GM12874 (cell line): ENCODE measurements at regions not wholly inside any gene's neighbourhood (a gene's known extent, or its start where the extent isn't known, plus 50 kb on each side); places are given as distances from the start of the nearest gene placed in this dataset.

ENCODE experiments used
- TF ChIP-seq, protein P1 (sequence below): IDR thresholded peaks from 2 replicates; pipeline ENCODE4 v1.5.1; 2011; ENCODE audit warnings: low read depth, mild to moderate bottlenecking, control low read depth, low read length, moderate library complexity; ENCODE audit not compliant: insufficient read depth

GRCh38 chr10:28211759-28212158 lies 91.1 kb downstream of the MPP7 start:
- TF ChIP-seq, protein P1, sequence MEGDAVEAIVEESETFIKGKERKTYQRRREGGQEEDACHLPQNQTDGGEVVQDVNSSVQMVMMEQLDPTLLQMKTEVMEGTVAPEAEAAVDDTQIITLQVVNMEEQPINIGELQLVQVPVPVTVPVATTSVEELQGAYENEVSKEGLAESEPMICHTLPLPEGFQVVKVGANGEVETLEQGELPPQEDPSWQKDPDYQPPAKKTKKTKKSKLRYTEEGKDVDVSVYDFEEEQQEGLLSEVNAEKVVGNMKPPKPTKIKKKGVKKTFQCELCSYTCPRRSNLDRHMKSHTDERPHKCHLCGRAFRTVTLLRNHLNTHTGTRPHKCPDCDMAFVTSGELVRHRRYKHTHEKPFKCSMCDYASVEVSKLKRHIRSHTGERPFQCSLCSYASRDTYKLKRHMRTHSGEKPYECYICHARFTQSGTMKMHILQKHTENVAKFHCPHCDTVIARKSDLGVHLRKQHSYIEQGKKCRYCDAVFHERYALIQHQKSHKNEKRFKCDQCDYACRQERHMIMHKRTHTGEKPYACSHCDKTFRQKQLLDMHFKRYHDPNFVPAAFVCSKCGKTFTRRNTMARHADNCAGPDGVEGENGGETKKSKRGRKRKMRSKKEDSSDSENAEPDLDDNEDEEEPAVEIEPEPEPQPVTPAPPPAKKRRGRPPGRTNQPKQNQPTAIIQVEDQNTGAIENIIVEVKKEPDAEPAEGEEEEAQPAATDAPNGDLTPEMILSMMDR: no peak

GRCh38 chr10:28207799-28208198 lies 95.1 kb downstream of the MPP7 start:
- TF ChIP-seq, protein P1: no peak

- TF ChIP-seq, protein P1: no peak
Observed at GRCh38 chr10:28202941-28203352, 99.9 kb downstream of the MPP7 start.

GRCh38 chr10:28201410-28202400 lies 101.2 kb downstream of the MPP7 start:
- TF ChIP-seq, protein P1: no peak

DNA sequence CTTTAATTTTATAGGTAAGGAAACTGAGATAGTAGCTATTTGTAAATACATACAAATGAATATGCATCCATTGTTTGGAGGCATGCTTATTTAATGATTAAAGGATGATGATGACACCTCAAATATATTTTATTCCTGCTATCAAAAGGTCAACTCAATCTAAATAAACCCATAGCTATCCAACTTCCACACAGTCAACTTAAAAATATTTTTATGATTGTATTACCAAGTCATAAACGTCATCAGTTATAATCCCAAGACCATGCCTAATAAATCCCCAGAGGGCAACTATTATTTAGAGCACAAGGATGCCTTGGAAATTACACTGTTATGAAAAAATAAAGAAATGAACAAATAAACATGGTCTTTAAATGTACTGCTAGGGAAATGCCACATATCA lies 102.1 kb downstream of the MPP7 start:
- TF ChIP-seq, protein P1: no peak

- TF ChIP-seq, protein P1: no peak
Observed at GRCh38 chr10:28199941-28200340, 102.9 kb downstream of the MPP7 start.

- TF ChIP-seq, protein P1: no peak
Observed at GRCh38 chr10:28190196-28190595, 112.7 kb downstream of the MPP7 start.
